Activated CD8-positive, alpha-beta memory T cell treated with anti-CD3 and anti-CD28 coated beads for 4 hours (primary cell): ENCODE measurements at regions not wholly inside any gene's neighbourhood (a gene's known extent, or its start where the extent isn't known, plus 50 kb on each side); places are given as distances from the start of the nearest gene placed in this dataset.

ENCODE experiments used
- DNase-seq, 2 donors: peaks; one replicate each; pipeline ENCODE4 v3.0.0-alpha.2; 2020; ENCODE audit warnings: low read depth in 2 of 2

- no peak for DNase-seq
These were observed 177.4 kb upstream of the NRIP1 start for GRCh38 chr21:15241997-15242736.

GRCh38 chr21:15242906-15243305 lies 178.1 kb upstream of the NRIP1 start:
- no peak for DNase-seq

DNA sequence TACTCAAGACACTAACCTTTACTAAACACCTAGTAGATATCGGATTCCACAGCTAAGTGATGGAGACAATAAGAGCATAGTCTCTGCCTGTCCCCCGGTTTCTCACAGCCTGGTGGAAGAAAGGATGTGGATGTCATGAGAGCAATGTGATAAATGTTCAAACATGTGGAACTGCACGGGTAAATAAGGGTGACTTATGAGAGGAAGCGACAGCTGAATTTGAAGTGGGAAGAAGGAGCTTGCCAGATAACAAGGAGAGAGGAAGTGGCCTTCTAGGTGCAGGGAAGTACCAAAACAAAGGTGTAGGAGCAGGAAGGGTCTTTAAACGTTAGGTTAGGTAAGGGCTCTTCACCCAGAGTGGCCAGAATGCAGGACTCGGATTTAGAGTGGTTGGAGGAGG lies 178.6 kb upstream of the NRIP1 start:
- no peak for DNase-seq

- DNase-seq: no peak
These were observed 182.8 kb upstream of the NRIP1 start for GRCh38 chr21:15247613-15248012.

DNA sequence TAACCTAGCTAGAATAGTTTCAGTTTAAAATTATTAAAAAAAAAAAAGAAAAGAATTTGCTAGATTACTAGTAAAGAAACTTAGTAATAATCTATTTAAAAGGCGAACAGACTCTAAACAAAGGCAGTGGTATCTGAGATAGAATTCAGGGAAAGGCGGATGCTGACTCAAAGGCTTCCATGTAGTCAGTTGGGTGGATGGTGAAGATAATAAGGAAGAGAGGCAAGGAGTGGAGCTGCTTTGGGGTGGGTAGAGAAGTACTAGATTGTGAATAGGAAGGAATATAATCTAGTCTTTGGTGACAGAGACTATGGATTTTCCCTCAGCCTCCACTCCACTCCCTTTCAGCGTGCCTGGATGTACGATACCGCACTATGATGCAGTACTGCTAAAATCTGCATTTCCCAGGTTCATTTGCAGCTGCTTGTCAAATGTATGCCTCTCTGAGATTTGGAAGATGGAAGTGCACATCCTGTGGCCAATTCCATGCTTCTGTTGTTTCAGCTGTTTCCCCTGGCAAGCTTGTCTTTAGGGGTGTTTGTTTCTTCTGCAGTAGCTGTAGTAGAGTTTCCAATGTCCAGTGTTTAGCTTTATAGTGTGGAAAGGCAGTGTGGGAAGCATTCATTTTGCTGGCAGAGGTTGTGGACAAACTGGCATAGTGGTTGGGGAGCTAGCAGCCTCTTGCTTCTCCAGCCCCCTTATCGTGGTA lies 184.6 kb upstream of the NRIP1 start:
- no peak for DNase-seq

DNA sequence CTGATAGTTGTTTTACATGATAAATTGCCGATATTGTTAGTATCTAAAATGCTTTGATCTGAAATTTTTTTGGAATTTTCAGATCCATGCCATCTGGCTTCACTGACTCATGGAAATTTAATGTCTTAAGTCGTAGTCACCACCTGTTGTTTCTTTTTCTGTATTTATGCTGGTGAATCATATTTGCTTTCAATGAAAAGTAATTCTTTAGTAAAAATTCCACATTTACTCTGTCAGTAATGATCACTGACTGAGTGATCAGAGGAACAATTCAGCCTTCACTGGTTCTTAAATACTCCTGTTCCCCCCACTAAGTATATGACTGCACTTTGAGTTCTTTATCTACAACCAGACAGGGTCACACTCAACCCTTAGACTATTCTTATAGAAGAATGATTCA lies 185.6 kb upstream of the NRIP1 start:
- no peak for DNase-seq

DNA sequence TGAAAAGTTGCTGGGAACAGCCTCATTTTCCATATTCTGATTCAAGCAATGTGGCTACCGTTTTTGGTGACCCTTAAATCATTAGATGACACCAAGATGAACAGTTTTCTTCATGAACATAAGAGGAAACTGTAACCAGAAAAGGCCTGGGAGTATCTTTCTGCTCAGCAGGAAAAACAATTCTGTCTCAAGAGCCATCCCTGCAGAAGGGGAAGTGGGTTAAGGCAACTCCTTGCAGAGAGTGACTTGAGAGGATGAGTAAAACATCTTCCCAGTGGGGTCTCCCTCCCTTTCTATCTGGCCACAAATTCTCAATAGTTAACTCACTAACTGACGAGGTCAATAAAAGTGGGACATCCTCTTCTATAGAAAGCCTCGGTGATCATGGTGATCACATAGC lies 187.6 kb upstream of the NRIP1 start:
- no peak for DNase-seq

- no peak for DNase-seq
These were observed 189.3 kb upstream of the NRIP1 start for GRCh38 chr21:15254111-15254510.

GRCh38 chr21:15255261-15255660 lies 190.5 kb upstream of the NRIP1 start:
- DNase-seq: no peak

DNA sequence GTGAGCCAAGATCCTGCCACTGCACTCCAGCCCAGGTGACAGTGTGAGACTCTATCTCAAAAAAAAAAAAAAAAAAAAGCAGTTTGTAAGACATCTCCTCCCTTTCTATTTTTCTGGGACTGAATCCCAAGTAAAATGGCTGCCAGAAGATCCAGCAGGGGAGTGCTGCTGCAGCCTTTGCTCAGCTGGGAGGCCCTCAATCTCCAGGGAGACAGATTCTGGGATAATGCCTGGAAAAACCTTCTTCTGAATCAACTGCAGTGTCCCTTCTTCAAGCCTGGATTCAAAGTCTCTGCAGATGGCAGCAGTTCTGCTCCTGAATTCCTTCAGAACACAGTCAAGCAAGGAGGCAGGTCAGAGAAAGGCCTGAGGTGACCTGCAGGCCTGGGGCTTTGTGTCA lies 191.0 kb upstream of the NRIP1 start:
- no peak for DNase-seq

- no peak for DNase-seq
These were observed 192.2 kb upstream of the NRIP1 start for GRCh38 chr21:15256996-15257395.

GRCh38 chr21:15257646-15258045 lies 192.8 kb upstream of the NRIP1 start:
- no peak for DNase-seq

DNA sequence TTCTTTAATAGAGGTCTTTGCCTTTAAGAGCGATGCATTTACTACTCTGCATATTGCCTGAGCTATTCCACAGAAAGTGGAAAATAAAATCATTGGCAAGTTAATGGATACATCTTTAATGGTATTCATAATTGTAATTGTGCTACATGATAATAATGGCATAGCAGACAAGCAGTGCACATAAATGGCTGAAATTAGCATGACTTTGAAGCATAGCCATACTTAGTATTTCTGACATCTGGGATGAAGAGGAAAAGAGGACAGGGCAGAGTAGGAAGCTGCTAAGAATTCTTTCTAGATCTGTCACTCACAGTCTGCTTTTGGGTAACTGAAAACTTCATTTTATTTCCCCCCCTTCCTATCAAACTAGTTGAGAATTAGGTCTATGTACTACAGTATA lies 195.0 kb upstream of the NRIP1 start:
- no peak for DNase-seq

DNA sequence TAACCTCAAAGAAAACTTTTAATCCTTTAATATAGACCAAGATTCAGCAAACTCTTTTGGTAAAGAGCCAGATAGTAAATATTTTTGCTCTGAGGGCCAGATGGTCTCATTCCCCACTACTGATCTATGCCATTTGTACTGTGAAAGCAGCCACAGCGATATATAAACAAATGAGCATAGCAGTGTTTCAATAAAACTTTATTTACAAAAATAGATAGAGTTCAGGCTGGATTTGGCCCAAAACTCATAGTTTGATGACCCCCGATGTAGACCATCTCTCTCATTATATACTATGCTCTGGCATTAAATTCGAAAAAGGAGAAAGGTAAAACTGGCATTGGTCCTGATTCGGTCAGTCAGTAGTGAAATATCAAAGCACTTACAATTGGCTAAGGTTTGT lies 195.8 kb upstream of the NRIP1 start:
- no peak for DNase-seq

- DNase-seq: no peak
These were observed 199.4 kb upstream of the NRIP1 start for GRCh38 chr21:15264084-15264665.

DNA sequence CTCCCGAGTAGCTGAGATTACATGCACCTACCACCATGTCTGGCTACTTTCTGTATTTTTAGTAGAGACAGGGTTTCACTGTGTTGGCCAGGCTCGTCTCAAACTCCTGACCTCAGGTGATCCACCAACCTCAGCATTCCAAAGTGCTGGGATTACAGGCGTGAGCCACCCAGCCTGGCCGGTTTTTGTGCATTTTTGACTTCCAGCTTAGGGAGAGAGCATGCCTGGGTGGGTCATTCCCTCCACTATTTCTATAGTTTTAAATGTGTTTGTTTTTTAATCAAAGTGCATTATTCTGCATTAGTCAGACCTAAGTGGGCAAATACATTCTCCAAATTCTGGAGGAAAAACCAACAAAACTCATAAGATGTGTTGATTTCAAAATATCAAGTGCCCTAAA lies 207.4 kb upstream of the NRIP1 start:
- DNase-seq: no peak

DNA sequence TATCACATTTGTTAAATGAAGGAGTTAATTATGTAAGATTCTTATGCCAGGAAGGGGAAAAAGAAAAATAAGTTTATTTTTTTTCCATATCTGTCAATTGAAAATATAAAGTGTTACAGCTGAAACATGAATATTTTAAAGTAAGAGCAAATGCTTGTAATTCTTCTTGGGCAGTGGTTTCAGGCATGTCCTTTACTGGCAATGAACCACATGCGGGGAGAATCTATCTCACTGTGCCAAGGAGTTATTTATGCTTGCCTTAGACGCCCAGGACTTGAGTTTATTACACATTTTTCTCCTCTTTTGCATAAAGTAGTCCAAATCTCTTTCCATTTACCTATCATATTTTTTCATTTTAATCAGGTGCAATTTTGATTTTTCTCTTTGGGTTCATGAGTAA lies 207.8 kb upstream of the NRIP1 start:
- DNase-seq: no peak

DNA sequence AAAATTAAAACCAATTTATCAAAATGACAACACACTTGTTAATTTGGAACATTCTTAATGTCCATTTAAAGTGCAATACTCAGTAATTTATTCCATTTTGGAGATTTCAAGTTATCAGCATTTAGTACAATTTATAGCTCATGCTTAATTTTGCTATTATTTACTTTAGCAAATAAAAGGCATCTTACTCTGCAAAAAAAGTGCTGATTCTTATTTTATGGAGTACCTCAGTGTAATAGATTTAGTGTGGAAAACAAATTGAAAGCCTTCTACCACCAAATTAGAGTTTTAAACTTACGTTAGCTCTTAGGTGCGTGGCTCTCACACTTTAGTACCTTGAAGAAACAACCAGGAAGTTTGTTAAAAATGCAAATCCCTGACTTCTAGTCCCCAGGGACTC lies 208.4 kb upstream of the NRIP1 start:
- no peak for DNase-seq

DNA sequence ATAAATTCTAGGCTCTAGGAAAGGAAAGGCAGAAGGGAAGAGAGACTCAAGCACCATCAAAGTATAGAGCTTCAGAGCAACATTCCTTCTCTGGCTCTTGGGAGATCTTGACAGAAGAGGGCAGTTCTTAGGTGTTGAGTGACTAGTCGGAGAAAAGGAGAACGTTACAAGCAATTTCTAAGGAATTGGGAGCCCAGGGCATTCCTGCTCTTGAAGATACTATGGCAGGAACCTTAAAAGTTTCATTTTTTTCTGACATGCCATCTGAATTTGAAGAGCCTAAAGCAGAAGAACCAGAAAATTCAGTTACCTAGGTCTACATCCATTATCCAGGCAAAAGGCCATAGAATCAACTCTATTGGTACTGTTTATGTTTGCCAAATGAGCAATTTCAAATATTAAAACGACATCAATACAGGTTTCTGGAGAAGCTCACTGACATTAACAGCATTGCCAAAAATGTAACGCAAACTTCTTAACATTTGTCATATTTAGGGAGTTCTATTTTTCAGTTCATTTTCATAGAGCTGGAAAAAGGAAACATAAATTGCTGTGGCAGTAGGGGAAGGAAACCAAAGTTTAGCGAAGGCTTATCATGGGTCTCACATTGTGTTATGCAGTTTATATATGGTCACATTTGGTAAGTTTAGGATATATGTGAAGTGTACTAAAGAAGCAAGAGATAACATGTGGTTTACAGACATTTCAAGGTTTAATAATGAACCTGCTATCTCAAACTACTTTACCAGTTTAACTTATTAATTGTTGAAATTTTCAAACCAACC lies 210.1 kb upstream of the NRIP1 start:
- DNase-seq: no peak

- no peak for DNase-seq
These were observed 210.9 kb upstream of the NRIP1 start for GRCh38 chr21:15275615-15276235.

- DNase-seq: no peak
These were observed 211.4 kb upstream of the NRIP1 start for GRCh38 chr21:15276243-15276642.

DNA sequence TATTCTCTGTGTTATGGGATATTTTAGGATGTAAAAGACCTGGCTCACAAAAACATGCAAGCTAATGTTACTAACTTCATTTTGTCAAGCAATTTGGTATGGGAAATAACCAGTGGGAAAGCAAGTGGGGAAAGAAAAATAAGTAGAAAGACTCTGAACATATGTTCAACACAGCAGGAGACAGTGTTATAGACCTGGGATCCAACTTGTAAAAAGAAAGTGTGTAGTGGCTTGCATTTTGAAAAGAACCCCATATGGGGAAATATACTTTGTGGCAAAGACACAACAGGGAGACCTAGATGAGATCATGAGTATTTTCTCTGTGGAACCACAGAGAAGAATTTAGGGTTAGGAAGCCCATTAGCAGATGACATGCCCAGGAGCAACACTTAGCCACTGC lies 212.7 kb upstream of the NRIP1 start:
- no peak for DNase-seq
